Neuronal stem cell (in vitro differentiated cells): ENCODE measurements at regions not wholly inside any gene's neighbourhood (a gene's known extent, or its start where the extent isn't known, plus 50 kb on each side); places are given as distances from the start of the nearest gene placed in this dataset.
A peak's percentile ranks its signal among the peaks of the same experiment; 100 is the strongest.

ENCODE experiments used
- DNase-seq: peaks from one replicate; pipeline ENCODE4 v3.0.0-alpha.2; 2013; ENCODE audit warnings: low spot score
- H2AFZ ChIP-seq: one replicate; pipeline ENCODE4 v1.6.1; 2013; ENCODE audit warnings: mild to moderate bottlenecking, low read length, inconsistent platforms
- H2AK5ac ChIP-seq: 2 replicates; pipeline ENCODE4 v1.6.1; 2013; ENCODE audit warnings: low read depth, mild to moderate bottlenecking, inconsistent platforms, low read length, moderate library complexity, mixed read lengths
- H2BK120ac ChIP-seq: 2 replicates; pipeline ENCODE4 v1.6.1; 2013; ENCODE audit warnings: low read depth, mild to moderate bottlenecking, inconsistent platforms, low read length, moderate library complexity, mixed read lengths
- H2BK12ac ChIP-seq: one replicate; pipeline ENCODE4 v1.6.1; 2013; ENCODE audit warnings: low read length, inconsistent platforms
- H2BK15ac ChIP-seq: 2 replicates; pipeline ENCODE4 v1.6.1; 2013; ENCODE audit warnings: mild to moderate bottlenecking, low read length, inconsistent platforms, mixed read lengths
- H2BK5ac ChIP-seq: one replicate; pipeline ENCODE4 v1.6.1; 2013; ENCODE audit warnings: inconsistent platforms, mild to moderate bottlenecking, low read length, moderate library complexity
- H3K14ac ChIP-seq: one replicate; pipeline ENCODE4 v1.6.1; 2013; ENCODE audit warnings: low read length, inconsistent platforms
- H3K18ac ChIP-seq: 2 replicates; pipeline ENCODE4 v1.6.1; 2013; ENCODE audit warnings: low read length, inconsistent platforms
- H3K23ac ChIP-seq: 2 replicates; pipeline ENCODE4 v1.6.1; 2013; ENCODE audit warnings: low read depth, mild to moderate bottlenecking, mixed read lengths, low read length, inconsistent platforms; ENCODE audit not compliant: poor library complexity
- H3K27ac ChIP-seq: replicated peaks from 3 replicates; pipeline ENCODE4 v1.5.1; 2013; ENCODE audit warnings: low read length, inconsistent platforms
- H3K27me3 ChIP-seq, 3 experiments: 2 replicates each; pipeline ENCODE4 v1.6.1; 2013; ENCODE audit warnings: low read length in 3 of 3, mild to moderate bottlenecking in 2 of 3, inconsistent platforms in 1 of 3, low read depth in 1 of 3, mixed read lengths in 1 of 3, moderate library complexity in 1 of 3; ENCODE audit not compliant: control insufficient read depth in 3 of 3, insufficient read depth in 3 of 3
- H3K36me3 ChIP-seq, 2 donors: replicated peaks in 1 of 2; 2 replicates each; pipeline ENCODE4 v1.6.1; 2013; ENCODE audit warnings: low read length in 2 of 2; ENCODE audit not compliant: control insufficient read depth in 2 of 2, insufficient read depth in 2 of 2
- H3K4ac ChIP-seq: 2 replicates; pipeline ENCODE4 v1.6.1; 2013; ENCODE audit warnings: inconsistent platforms, mild to moderate bottlenecking, low read length, moderate library complexity
- H3K4me1 ChIP-seq, 2 donors: 1 replicate in 1 of 2; 2 replicates in 1 of 2; pipeline ENCODE4 v1.6.1; 2013; ENCODE audit warnings: low read length in 2 of 2, low read depth in 1 of 2; ENCODE audit not compliant: control insufficient read depth in 2 of 2, insufficient read depth in 1 of 2
- H3K4me2 ChIP-seq: one replicate; pipeline ENCODE4 v1.6.1; 2013; ENCODE audit warnings: mild to moderate bottlenecking, low read length, inconsistent platforms; ENCODE audit not compliant: insufficient read depth, poor library complexity, severe bottlenecking
- H3K4me3 ChIP-seq, 2 donors: 2 replicates each; pipeline ENCODE4 v1.5.1; 2013; ENCODE audit warnings: low read length in 2 of 2, mild to moderate bottlenecking in 2 of 2, inconsistent platforms in 1 of 2, moderate library complexity in 1 of 2
- H3K79me1 ChIP-seq: one replicate; pipeline ENCODE4 v1.6.1; 2013; ENCODE audit warnings: low read depth, mild to moderate bottlenecking, inconsistent platforms, low read length, moderate library complexity
- H3K9ac ChIP-seq: one replicate; pipeline ENCODE4 v1.6.1; 2013; ENCODE audit warnings: mild to moderate bottlenecking, low read depth, low read length, inconsistent platforms; ENCODE audit not compliant: poor library complexity
- H3K9me3 ChIP-seq, 2 donors: replicated peaks in 1 of 2; 2 replicates each; pipeline versions ENCODE3 to v1.6.1; 2013; ENCODE audit warnings: low read length in 2 of 2, mild to moderate bottlenecking in 2 of 2, inconsistent platforms in 1 of 2, low read depth in 1 of 2, mixed read lengths in 1 of 2, moderate library complexity in 1 of 2; ENCODE audit not compliant: control insufficient read depth in 2 of 2, insufficient read depth in 1 of 2
- H4K8ac ChIP-seq: one replicate; pipeline ENCODE4 v1.6.1; 2013; ENCODE audit warnings: low read depth, mild to moderate bottlenecking, inconsistent platforms, low read length, moderate library complexity
- H4K91ac ChIP-seq: one replicate; pipeline ENCODE4 v1.6.1; 2013; ENCODE audit warnings: low read length, low read depth, mild to moderate bottlenecking, inconsistent platforms; ENCODE audit not compliant: poor library complexity
- WGBS, 2 donors: extraction: QIAGEN DNeasy Blood & Tissue Kit; methylation state at CpG; one replicate each; pipeline ENCODE4 v1.1.7; 2013; ENCODE audit warnings: missing lambda C conversion rate in 2 of 2, mixed read lengths in 1 of 2; ENCODE audit not compliant: insufficient read length in 2 of 2, insufficient replicate concordance in 1 of 2; ENCODE audit errors: extremely low coverage in 2 of 2; 5-methylcytosine and 5-hydroxymethylcytosine counted together

DNA sequence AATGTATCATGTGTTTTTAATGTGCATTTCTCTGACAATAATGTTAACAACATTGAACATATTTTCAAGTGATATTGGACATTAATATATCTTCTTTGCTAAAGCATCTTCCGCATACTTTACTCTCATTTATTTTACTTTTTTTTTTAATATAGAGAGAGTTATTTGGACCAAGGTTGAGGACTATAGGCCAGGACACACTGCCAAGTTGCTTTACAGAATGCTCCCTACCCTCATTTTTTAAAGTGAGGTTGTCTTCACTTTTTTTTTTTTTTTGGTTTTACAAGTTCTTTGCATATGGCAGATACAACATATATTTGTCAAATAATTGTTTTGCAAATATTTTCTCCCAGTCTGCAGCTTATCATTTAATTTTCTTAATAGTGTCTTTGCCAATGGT, 201.8 kb downstream of the OSR1 start:
- Histone ChIP-seq H3K27me3 (no peaks in the 10 kb centered on the region), H3K14ac (no peak overlapping the region), H2AK5ac (no peak overlapping the region), H3K4ac (no peak overlapping the region), H3K18ac (no peak overlapping the region), H4K8ac (no peak overlapping the region), H3K36me3 (no peaks in the 10 kb centered on the region), H3K4me1 (no peaks in the 10 kb centered on the region), H3K4me3 (no peak overlapping the region), H2BK15ac (no peak overlapping the region), H2BK120ac (no peak overlapping the region), H3K79me1 (no peaks in the 10 kb centered on the region), H3K23ac (no peak overlapping the region), H3K27ac (no peak overlapping the region), H2BK12ac (no peak overlapping the region), H3K4me2 (no peak overlapping the region), H2BK5ac (no peak overlapping the region), H4K91ac (no peak overlapping the region), H2AFZ (no peak overlapping the region), H3K9me3 (peaks cover 0 to 4% of the 10 kb centered on the region in 2 donors), H3K9ac (no peak overlapping the region)
- no CpG with 5 or more reads among the region's 1 CpG for WGBS, 2 donors
- DNase-seq: no peak

DNA sequence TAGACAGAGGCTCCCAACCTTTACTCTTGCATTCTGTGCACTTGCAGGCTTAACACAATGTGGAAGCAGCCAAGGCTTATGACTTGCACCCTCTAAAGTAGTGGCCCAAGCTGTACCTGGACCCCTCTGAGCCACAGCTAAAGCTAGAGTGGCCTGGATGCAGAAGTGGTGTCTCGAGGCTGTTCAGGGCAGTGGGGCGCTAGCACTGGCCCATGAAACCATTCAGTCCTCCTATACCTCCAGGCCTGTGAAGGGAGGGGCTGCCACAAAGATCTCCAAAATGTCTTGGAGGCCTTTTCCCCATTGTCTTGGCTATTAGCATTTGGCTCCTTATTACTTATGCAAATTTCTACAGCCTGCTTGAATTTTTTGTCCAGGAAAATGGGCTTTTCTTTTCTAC, 207.7 kb downstream of the OSR1 start:
- no peak overlapping the region for H3K18ac ChIP-seq
- H4K8ac ChIP-seq: peak overlapping the region; percentile 29
- no peak overlapping the region for H2BK5ac ChIP-seq
- H3K36me3 ChIP-seq: no peaks in the 10 kb centered on the region
- H4K91ac ChIP-seq: no peak overlapping the region
- H3K27ac ChIP-seq: no peak overlapping the region
- H3K4me2 ChIP-seq: no peak overlapping the region
- H2AK5ac ChIP-seq: no peak overlapping the region
- H2AFZ ChIP-seq: no peak overlapping the region
- H2BK12ac ChIP-seq: no peak overlapping the region
- H3K4me3 ChIP-seq: no peak overlapping the region
- no peak overlapping the region for H3K14ac ChIP-seq
- H3K79me1 ChIP-seq: no peaks in the 10 kb centered on the region
- peaks cover 7 to 15% of the 10 kb centered on the region in 2 donors for H3K9me3 ChIP-seq
- H3K27me3 ChIP-seq: no peaks in the 10 kb centered on the region
- WGBS, 2 donors: no CpG with 5 or more reads among the region's 2 CpGs
- no peaks in the 10 kb centered on the region for H3K4me1 ChIP-seq
- no peak overlapping the region for H3K23ac ChIP-seq
- H2BK120ac ChIP-seq: no peak overlapping the region
- no peak overlapping the region for H2BK15ac ChIP-seq
- no peak for DNase-seq
- H3K4ac ChIP-seq: no peak overlapping the region
- H3K9ac ChIP-seq: no peak overlapping the region

DNA sequence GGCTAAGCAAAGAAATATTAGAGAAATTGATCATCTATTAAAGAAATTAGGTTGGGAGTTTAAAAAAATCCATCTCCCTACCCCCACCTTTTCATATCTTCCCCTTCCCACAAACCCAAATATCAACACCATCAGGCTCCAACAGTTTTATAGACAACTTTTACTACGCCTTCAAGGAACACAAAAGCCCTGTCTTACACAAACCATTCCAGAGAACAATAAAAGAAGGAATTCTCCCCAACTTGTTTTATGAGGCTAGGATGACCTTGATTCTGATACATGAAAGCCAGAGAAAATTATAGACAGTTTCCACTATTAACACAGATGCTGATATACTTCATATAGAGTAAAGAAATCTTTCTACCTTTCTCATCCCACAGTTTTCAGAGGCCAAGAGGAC, 211.6 kb downstream of the OSR1 start:
- H3K4ac ChIP-seq: no peak overlapping the region
- no peaks in the 10 kb centered on the region for H3K79me1 ChIP-seq
- H3K23ac ChIP-seq: no peak overlapping the region
- no CpG with 5 or more reads among the region's 1 CpG for WGBS, 2 donors
- H3K27ac ChIP-seq: no peak overlapping the region
- no peak overlapping the region for H3K4me2 ChIP-seq
- peaks cover 7 to 15% of the 10 kb centered on the region in 2 donors for H3K9me3 ChIP-seq
- H3K9ac ChIP-seq: no peak overlapping the region
- H2AFZ ChIP-seq: no peak overlapping the region
- no peak overlapping the region for H3K18ac ChIP-seq
- no peak overlapping the region for H2BK12ac ChIP-seq
- no peaks in the 10 kb centered on the region for H3K36me3 ChIP-seq
- no peak overlapping the region for H4K8ac ChIP-seq
- no peak overlapping the region for H2AK5ac ChIP-seq
- H4K91ac ChIP-seq: no peak overlapping the region
- DNase-seq: no peak
- no peaks in the 10 kb centered on the region for H3K4me1 ChIP-seq
- H3K4me3 ChIP-seq: no peak overlapping the region
- no peak overlapping the region for H2BK15ac ChIP-seq
- H3K27me3 ChIP-seq: no peaks in the 10 kb centered on the region
- H2BK120ac ChIP-seq: no peak overlapping the region
- no peak overlapping the region for H3K14ac ChIP-seq
- H2BK5ac ChIP-seq: no peak overlapping the region

DNA sequence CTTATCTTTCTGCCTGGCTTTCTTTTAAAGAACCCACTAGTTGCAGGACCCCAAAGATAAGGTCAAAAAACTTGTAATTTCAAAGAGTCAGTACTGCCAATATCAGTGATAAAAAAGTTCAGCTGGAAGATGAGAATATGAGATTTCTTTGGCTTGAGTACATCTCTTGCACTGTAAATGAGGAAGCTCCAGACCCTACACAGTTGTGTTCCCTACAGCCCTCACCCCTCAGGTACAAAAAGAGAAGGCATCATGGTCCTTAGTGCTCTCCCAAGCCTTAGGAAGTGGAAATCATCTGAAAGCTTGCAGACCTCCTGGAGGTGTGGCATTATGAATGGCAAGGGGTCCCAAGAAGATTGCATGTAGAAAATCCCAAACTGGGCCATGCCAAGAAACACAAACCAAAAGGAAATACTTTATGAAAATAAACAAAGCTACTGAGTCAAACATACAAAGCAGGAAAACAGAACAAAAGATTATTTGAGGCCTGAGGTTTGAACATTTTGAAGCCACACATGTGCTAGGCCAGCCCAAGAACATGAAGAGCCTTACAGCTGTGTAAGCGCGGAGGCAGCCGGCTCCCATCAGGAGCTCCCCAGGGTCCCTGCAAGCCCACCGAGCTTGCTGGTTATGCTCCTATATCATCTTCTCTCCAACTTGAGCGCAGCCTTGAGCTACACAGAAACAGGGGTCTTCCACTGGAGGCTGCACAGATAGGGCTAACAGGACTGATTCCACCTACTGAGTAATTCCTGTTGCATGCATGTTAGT, 217.0 kb downstream of the OSR1 start:
- Histone ChIP-seq H3K23ac (no peak overlapping the region), H3K4ac (no peak overlapping the region), H3K14ac (no peak overlapping the region), H2AK5ac (no peak overlapping the region), H4K91ac (no peak overlapping the region), H2AFZ (no peak overlapping the region), H3K9me3 (no peaks in the 10 kb centered on the region), H3K4me3 (no peak overlapping the region), H3K4me1 (peaks cover 0 to 2% of the 10 kb centered on the region in 2 donors), H4K8ac (no peak overlapping the region), H2BK15ac (no peak overlapping the region), H3K4me2 (no peak overlapping the region), H3K27ac (no peak overlapping the region), H2BK120ac (no peak overlapping the region), H2BK5ac (no peak overlapping the region), H3K36me3 (no peaks in the 10 kb centered on the region), H3K79me1 (no peaks in the 10 kb centered on the region), H2BK12ac (no peak overlapping the region), H3K27me3 (no peaks in the 10 kb centered on the region), H3K9ac (no peak overlapping the region), H3K18ac (peak overlapping the region; percentile 41)
- WGBS, 2 donors: no CpG with 5 or more reads among the region's 5 CpGs
- no peak for DNase-seq
